Mucosa of descending colon (tissue), 3 donors: ENCODE measurements at regions not wholly inside any gene's neighbourhood (a gene's known extent, or its start where the extent isn't known, plus 50 kb on each side); places are given as distances from the start of the nearest gene placed in this dataset.

ENCODE experiments used
- ATAC-seq: fragments of 200-7000 bp; cut with Tn5 transposase; one replicate; pipeline ENCODE4 v1.9.1; 2020; ENCODE audit warnings: mild to moderate bottlenecking, moderate library complexity
- DNase-seq, 3 donors: peaks; one replicate each; pipeline ENCODE4 v3.0.0-alpha.2; 2020
- H3K36me3 ChIP-seq: fragments of 200-600 bp; one replicate; pipeline ENCODE4 v1.8.0; 2021; ENCODE audit warnings: low read depth, mild to moderate bottlenecking
- H3K4me1 ChIP-seq: fragments of 200-600 bp; one replicate; pipeline ENCODE4 v1.8.0; 2021; ENCODE audit warnings: low read depth, mild to moderate bottlenecking
- H3K4me3 ChIP-seq: fragments of 200-600 bp; one replicate; pipeline ENCODE4 v1.8.0; 2021; ENCODE audit warnings: mild to moderate bottlenecking
- H3K9me3 ChIP-seq: fragments of 200-600 bp; one replicate; pipeline ENCODE4 v1.8.0; 2021; ENCODE audit warnings: mild to moderate bottlenecking
- intact Hi-C, 2 donors: fragments of 100-400 bp; cut with DNase I in 1 of 2; cut with micrococcal nuclease in 1 of 2; formaldehyde crosslinking; loops; one replicate each; pipeline versions ENCODE4 v1.11.0 to v1.11.1; 2022; cut with DNase I, micrococcal nuclease
- TF ChIP-seq, protein P1 (sequence below): fragments of 200-600 bp; IDR thresholded peaks from one replicate; pipeline ENCODE4 v1.8.0; 2022; ENCODE audit warnings: antibody characterized with exemption, mild to moderate bottlenecking
- donor health status: DM: no; HTN: no; CAD: no; lungs with moderate emphysema.
- donor health status: DM: no; HTN: no; CAD: no.
- donor health status: DM: no; HTN: yes; CAD: no.

DNA sequence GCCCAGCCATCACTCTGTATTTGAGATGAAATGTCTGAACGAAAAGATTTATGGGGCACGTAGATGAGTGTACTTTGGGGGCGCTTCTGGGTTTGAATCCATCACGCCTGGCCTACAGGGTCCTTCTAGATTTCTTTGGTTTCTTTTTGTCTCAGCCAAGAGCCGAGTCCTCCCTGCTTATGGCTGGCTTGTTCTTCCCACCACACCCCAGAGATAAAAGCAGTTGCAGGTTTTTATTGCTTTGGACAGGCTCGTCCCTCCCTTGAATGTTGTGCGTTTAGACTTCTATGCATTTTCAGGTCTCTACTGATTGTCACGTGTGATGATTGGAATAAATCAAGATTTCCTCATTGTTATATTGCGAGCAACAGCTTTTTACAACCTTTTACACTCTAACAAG, 104.8 kb upstream of the CHRNA7 start:
- peak; percentile 94 for ATAC-seq
- Histone ChIP-seq H3K9me3 (no peaks in the 10 kb centered on the region), H3K36me3 (no peaks in the 10 kb centered on the region), H3K4me1 (peaks cover 3% of the 10 kb centered on the region), H3K4me3 (no peak overlapping the region)
- intact Hi-C loops = no loop called here
- DNase-seq = peak in 1 of 3 donors; percentile 79
- TF ChIP-seq, protein P1, sequence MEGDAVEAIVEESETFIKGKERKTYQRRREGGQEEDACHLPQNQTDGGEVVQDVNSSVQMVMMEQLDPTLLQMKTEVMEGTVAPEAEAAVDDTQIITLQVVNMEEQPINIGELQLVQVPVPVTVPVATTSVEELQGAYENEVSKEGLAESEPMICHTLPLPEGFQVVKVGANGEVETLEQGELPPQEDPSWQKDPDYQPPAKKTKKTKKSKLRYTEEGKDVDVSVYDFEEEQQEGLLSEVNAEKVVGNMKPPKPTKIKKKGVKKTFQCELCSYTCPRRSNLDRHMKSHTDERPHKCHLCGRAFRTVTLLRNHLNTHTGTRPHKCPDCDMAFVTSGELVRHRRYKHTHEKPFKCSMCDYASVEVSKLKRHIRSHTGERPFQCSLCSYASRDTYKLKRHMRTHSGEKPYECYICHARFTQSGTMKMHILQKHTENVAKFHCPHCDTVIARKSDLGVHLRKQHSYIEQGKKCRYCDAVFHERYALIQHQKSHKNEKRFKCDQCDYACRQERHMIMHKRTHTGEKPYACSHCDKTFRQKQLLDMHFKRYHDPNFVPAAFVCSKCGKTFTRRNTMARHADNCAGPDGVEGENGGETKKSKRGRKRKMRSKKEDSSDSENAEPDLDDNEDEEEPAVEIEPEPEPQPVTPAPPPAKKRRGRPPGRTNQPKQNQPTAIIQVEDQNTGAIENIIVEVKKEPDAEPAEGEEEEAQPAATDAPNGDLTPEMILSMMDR = no peak

DNA sequence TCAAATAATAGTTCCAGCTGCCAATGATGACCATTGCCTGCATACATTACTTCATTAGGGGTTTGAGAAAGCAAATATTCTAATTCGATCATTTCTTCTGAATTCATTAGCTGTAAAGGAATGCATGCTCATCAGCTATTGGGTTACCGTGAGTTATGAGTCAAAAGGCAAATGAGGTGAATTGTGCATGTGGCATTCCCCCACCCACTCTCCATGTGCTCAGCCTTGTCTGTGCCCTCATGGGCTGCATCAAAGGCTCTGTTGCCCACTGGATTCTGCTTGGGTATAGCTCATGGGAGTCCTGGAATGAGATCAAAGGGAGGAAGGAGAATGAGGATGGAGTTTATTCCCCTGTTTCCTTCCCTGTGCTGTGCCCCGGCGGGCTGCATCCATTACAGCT, 99.3 kb upstream of the CHRNA7 start:
- TF ChIP-seq, protein P1 = no peak

DNA sequence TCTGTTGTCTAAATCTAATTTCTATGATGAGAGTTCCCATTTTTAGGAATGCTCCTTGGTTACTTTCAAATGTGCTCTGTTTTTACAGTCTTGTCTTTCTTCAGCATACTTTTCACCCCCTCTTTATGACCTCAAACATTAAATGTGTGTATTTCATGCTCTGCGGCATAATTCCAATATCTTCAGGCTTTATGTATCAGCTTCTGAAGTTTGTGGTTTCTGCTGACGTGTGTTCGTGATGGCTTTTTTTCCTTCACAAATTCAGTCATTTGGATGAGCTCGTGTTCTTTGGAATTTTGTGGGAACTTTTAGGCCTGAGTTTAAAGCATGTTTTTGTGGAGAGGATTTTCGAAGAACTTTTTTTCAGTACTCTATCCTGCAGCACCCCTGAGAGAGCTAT, 97.7 kb upstream of the CHRNA7 start:
- H3K4me1 ChIP-seq = peaks cover 1% of the 10 kb centered on the region
- ATAC-seq (no peak), DNase-seq (no peak)
- intact Hi-C loops = no loop called here
- TF ChIP-seq, protein P1 = no peak
- H3K4me3 ChIP-seq = no peak overlapping the region
- H3K36me3 ChIP-seq = no peaks in the 10 kb centered on the region
- H3K9me3 ChIP-seq = no peaks in the 10 kb centered on the region

More for the DNA sequence above, 99.3 kb upstream of the CHRNA7 start:
- peaks cover 3% of the 10 kb centered on the region for H3K4me1 ChIP-seq
- ATAC-seq (no peak), DNase-seq (no peak)
- no peak overlapping the region for H3K4me3 ChIP-seq
- intact Hi-C loops = no loop called here
- H3K9me3 ChIP-seq = no peaks in the 10 kb centered on the region
- no peaks in the 10 kb centered on the region for H3K36me3 ChIP-seq

DNA sequence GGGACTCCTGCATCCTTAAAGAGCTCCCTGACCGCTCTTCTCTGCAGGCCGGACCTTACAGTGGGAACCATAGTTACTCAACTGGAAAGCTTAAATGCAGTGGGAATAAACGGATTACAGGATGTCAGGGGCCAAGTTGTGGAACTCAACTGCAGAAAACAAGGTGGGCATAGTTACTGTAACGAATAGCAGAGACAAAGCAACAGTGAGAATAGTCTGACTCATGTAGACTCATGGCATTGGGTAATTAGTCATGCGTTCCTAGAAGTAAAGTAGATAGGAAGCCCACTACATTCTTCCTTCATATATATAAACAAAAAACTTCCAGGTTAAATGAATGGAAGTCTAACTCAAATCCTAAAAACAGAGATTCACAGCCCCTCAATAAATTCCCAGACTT, 95.5 kb upstream of the CHRNA7 start:
- TF ChIP-seq, protein P1 = no peak
- H3K9me3 ChIP-seq = no peaks in the 10 kb centered on the region
- ATAC-seq = no peak

DNA sequence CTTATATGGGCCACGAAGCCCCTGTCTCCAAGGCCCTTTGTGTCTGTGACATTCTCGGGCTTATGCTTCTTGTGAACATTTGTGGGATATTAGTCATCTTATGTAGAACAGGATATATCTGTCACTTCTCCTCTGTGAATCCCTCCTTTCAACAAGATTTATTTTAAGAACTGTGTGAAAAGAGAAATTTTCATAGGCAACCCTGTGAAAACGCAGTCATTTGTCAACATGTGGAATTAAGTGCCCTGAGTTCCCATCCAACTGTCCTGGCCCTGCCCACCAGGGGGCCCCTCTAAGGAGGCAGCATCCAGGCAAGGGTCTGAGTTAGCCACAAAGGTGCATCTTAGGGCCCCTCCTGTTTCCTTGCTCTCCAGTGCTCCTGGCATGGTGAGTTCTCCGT, 76.8 kb upstream of the CHRNA7 start:
- Histone ChIP-seq H3K36me3 (no peaks in the 10 kb centered on the region), H3K9me3 (peaks cover 9% of the 10 kb centered on the region), H3K4me1 (no peaks in the 10 kb centered on the region), H3K4me3 (no peak overlapping the region)
- intact Hi-C loops = no loop called here
- no peak for ATAC-seq
- no peak for DNase-seq
- TF ChIP-seq, protein P1 = no peak

More for the DNA sequence above, 95.5 kb upstream of the CHRNA7 start:
- DNase-seq = no peak
- Histone ChIP-seq H3K36me3 (no peaks in the 10 kb centered on the region), H3K4me3 (no peak overlapping the region), H3K4me1 (no peaks in the 10 kb centered on the region)
- intact Hi-C loops = no loop called here
